ENCODE measurements at regions not wholly inside any gene's neighbourhood (a gene's known extent, or its start where the extent isn't known, plus 50 kb on each side); places are given as distances from the start of the nearest gene placed in this dataset.
"Not testable (repeated sequence)": the region's sequence is repeated elsewhere in the genome, so short reads cannot be mapped to it uniquely, and the experiment has no call there.

- DNase-seq = no peak
Measured at GRCh38 chr6:134821928-134822864, 127.7 kb downstream of the ALDH8A1 start.

GRCh38 chr6:134821397-134821796 lies 128.5 kb downstream of the ALDH8A1 start:
- no peak for DNase-seq

GRCh38 chr6:134819863-134820800 lies 129.8 kb downstream of the ALDH8A1 start:
- DNase-seq = no peak

GRCh38 chr6:134819236-134819635 lies 130.7 kb downstream of the ALDH8A1 start:
- no peak for DNase-seq

GRCh38 chr6:134817448-134817847 lies 132.5 kb downstream of the ALDH8A1 start:
- no peak for DNase-seq

- no peak for DNase-seq
Measured at GRCh38 chr6:134816780-134817179, 133.1 kb downstream of the ALDH8A1 start.

GRCh38 chr6:134816300-134816699 lies 133.6 kb downstream of the ALDH8A1 start:
- no peak for DNase-seq

GRCh38 chr6:134814076-134814695 lies 135.7 kb downstream of the ALDH8A1 start:
- DNase-seq = no peak

GRCh38 chr6:134813146-134813545 lies 136.8 kb downstream of the ALDH8A1 start:
- DNase-seq = no peak

GRCh38 chr6:134810402-134810801 lies 139.5 kb downstream of the ALDH8A1 start:
- no peak for DNase-seq

- no peak for DNase-seq
Measured at GRCh38 chr6:134809130-134809529, 140.8 kb downstream of the ALDH8A1 start.

GRCh38 chr6:134806180-134806798 lies 143.6 kb downstream of the ALDH8A1 start:
- DNase-seq = no peak

- no peak for DNase-seq
Measured at GRCh38 chr6:134805168-134805567, 144.7 kb downstream of the ALDH8A1 start.

GRCh38 chr6:134804311-134804710 lies 145.6 kb downstream of the ALDH8A1 start:
- DNase-seq = not testable (repeated sequence)

GRCh38 chr6:134802426-134803058 lies 147.4 kb downstream of the ALDH8A1 start:
- no peak for DNase-seq

- no peak for DNase-seq
Measured at GRCh38 chr6:134797400-134798113, 152.3 kb downstream of the ALDH8A1 start.

- no peak for DNase-seq
Measured at GRCh38 chr6:134795691-134796090, 154.2 kb downstream of the ALDH8A1 start.

GRCh38 chr6:134795001-134795400 lies 154.9 kb downstream of the ALDH8A1 start:
- no peak for DNase-seq

GRCh38 chr6:134791243-134791843 lies 158.6 kb downstream of the ALDH8A1 start:
- not testable (repeated sequence) for DNase-seq

- DNase-seq = no peak
Measured at GRCh38 chr6:134787261-134787877, 162.5 kb downstream of the ALDH8A1 start.

Measured in femur (tissue), 1 donor.